Activated naive CD4-positive, alpha-beta T cell treated with anti-CD3 and anti-CD28 coated beads, Interleukin-2, amount 50 U/mL, for 24 hours (primary cell): ENCODE measurements at regions not wholly inside any gene's neighbourhood (a gene's known extent, or its start where the extent isn't known, plus 50 kb on each side); places are given as distances from the start of the nearest gene placed in this dataset.
"Not testable (repeated sequence)": the region's sequence is repeated elsewhere in the genome, so short reads cannot be mapped to it uniquely, and the experiment has no call there.

Source experiments
- H3K27ac Mint-ChIP-seq: one replicate; pipeline ENCODE4 v1.8.0; 2021; ENCODE audit warnings: mild to moderate bottlenecking, mixed read lengths
- H3K27me3 Mint-ChIP-seq: one replicate; pipeline ENCODE4 v1.8.0; 2021; ENCODE audit warnings: mixed read lengths
- H3K36me3 Mint-ChIP-seq: one replicate; pipeline ENCODE4 v1.8.0; 2021; ENCODE audit warnings: mixed read lengths
- H3K4me1 Mint-ChIP-seq: one replicate; pipeline ENCODE4 v1.8.0; 2021; ENCODE audit warnings: mixed read lengths
- H3K4me3 Mint-ChIP-seq: one replicate; pipeline ENCODE4 v1.8.0; 2021; ENCODE audit warnings: mild to moderate bottlenecking, mixed read lengths
- H3K9me3 Mint-ChIP-seq: one replicate; pipeline ENCODE4 v1.8.0; 2021; ENCODE audit warnings: mixed read lengths

DNA sequence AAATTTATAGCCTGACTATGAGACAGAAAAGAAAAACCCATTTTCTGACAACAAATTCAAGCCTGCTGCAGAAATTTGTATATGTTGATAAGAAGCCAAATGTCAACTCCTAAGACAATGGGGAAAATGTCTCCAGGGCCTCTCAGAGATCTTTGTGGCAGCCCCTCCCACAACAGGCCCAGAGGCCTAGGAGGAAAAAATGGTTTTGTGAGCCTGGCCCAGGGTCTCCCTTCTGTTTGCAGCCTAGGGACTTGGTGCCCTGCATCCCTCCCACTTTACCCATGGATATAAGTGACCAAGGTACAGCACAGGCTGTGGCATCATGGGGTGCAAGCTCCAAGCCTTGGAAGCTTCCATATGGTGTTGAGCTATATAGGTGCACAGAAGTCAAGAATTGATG, 740.2 kb downstream of the SEMA5A start:
- Mint-ChIP-seq H3K36me3 (no peaks in the 10 kb centered on the region), H3K4me3 (no peak overlapping the region), H3K27ac (no peak overlapping the region), H3K4me1 (no peaks in the 10 kb centered on the region), H3K9me3 (peaks cover 22% of the 10 kb centered on the region), H3K27me3 (no peaks in the 10 kb centered on the region)

DNA sequence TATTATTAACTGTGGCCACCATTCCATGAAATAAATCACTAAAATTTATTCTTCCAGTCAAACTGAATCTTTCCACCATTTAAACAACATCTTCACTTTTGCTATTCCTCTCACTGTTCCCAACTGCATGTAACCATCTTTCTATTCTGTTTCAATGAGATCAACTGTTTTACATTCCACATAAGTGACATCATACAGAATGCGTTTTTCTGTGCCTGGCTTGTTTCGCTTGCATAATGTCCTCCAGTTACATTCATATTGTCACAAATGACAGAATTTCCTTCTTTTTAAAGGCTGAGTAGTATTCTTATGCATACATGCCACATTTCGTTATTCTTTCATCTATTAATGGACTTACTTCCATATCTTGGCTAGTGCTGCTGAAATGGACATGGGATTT, 738.2 kb downstream of the SEMA5A start:
- H3K4me1 Mint-ChIP-seq, result no peaks in the 10 kb centered on the region
- no peak overlapping the region for H3K4me3 Mint-ChIP-seq
- no peak overlapping the region for H3K27ac Mint-ChIP-seq
- H3K27me3 Mint-ChIP-seq, result no peaks in the 10 kb centered on the region
- peaks cover 16% of the 10 kb centered on the region for H3K9me3 Mint-ChIP-seq
- no peaks in the 10 kb centered on the region for H3K36me3 Mint-ChIP-seq

- Mint-ChIP-seq H3K36me3 (no peaks in the 10 kb centered on the region), H3K4me3 (no peak overlapping the region), H3K27me3 (no peaks in the 10 kb centered on the region), H3K9me3 (peaks cover 21% of the 10 kb centered on the region), H3K4me1 (no peaks in the 10 kb centered on the region), H3K27ac (no peak overlapping the region)
Observed at GRCh38 chr5:8811581-8811980, 734.3 kb downstream of the SEMA5A start.

DNA sequence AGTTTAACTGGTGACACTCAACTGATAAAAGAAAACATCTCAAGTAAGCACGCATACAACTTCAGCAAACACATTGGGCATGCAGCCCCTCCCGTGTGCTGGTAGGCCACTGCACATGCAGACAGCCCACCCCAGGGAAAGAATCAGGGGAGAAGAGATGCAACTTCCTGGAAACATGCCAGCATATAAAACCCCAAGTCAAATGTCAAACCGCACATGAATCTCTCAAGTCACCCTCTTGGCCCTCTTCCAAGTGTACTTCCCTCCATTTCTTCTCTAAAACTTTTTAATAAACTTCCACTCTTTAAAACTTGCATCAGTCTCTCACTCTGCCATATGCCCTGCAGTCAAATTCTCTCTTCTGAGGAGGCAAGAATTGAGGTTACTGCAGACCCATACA, 732.7 kb downstream of the SEMA5A start:
- Mint-ChIP-seq H3K36me3 (no peaks in the 10 kb centered on the region), H3K4me3 (no peak overlapping the region), H3K4me1 (no peaks in the 10 kb centered on the region), H3K9me3 (peaks cover 19% of the 10 kb centered on the region), H3K27me3 (no peaks in the 10 kb centered on the region), H3K27ac (no peak overlapping the region)

DNA sequence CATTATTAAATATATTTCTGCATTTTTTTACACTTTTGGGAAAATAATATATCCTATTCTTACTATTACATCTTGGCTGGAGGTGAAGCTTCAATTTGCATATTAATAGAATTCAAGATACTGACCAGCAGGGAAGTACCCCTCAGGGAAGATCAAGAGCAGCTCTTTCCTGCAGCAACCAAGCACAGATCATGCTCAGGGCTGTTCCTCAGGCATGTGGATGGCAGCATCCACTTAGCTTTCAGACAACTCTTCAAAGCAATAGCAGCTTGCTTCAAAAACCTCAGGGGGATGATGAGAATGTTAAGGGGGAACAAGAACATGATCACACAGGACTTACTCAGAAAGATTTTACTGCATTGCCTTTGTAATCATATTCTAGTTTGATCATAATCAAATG, 731.8 kb downstream of the SEMA5A start:
- no peak overlapping the region for H3K27ac Mint-ChIP-seq
- no peak overlapping the region for H3K4me3 Mint-ChIP-seq
- H3K27me3 Mint-ChIP-seq, result no peaks in the 10 kb centered on the region
- H3K9me3 Mint-ChIP-seq, result peaks cover 19% of the 10 kb centered on the region
- no peaks in the 10 kb centered on the region for H3K36me3 Mint-ChIP-seq
- H3K4me1 Mint-ChIP-seq, result no peaks in the 10 kb centered on the region

DNA sequence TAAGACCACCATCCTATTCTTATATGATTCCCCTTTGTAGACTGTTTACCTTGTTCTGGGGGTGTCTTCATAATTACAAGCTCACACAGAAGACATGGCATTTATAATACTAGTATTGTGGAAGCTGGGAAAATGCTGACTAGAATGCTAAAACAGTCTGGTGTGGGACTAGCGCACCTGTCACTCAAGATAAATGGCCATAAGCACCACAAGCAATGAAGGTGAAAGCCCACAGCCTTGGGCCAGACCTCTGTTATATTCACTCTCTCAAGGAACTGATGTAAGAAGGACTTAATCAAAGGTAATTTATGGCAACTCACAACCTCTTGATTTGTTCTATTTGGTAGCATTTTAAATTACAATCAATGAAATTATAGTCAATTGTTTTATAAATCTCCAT, 721.5 kb downstream of the SEMA5A start:
- peaks cover 15% of the 10 kb centered on the region for H3K9me3 Mint-ChIP-seq
- no peaks in the 10 kb centered on the region for H3K27me3 Mint-ChIP-seq

GRCh38 chr5:8825139-8825757, 720.6 kb downstream of the SEMA5A start:
- no peaks in the 10 kb centered on the region for H3K36me3 Mint-ChIP-seq
- H3K27ac Mint-ChIP-seq, result no peak overlapping the region
- peaks cover 15% of the 10 kb centered on the region for H3K9me3 Mint-ChIP-seq
- H3K4me3 Mint-ChIP-seq, result no peak overlapping the region
- no peaks in the 10 kb centered on the region for H3K4me1 Mint-ChIP-seq
- H3K27me3 Mint-ChIP-seq, result no peaks in the 10 kb centered on the region

More for the DNA sequence above, 721.5 kb downstream of the SEMA5A start:
- H3K27ac Mint-ChIP-seq, result no peak overlapping the region
- no peak overlapping the region for H3K4me3 Mint-ChIP-seq
- no peaks in the 10 kb centered on the region for H3K36me3 Mint-ChIP-seq
- no peaks in the 10 kb centered on the region for H3K4me1 Mint-ChIP-seq

- Mint-ChIP-seq H3K9me3 (peaks cover 10% of the 10 kb centered on the region), H3K27me3 (no peaks in the 10 kb centered on the region), H3K27ac (no peak overlapping the region), H3K4me3 (no peak overlapping the region), H3K4me1 (no peaks in the 10 kb centered on the region), H3K36me3 (no peaks in the 10 kb centered on the region)
Observed at GRCh38 chr5:8826508-8826907, 719.4 kb downstream of the SEMA5A start.

- Mint-ChIP-seq H3K4me1 (no peaks in the 10 kb centered on the region), H3K27me3 (no peaks in the 10 kb centered on the region), H3K27ac (no peak overlapping the region), H3K4me3 (no peak overlapping the region), H3K36me3 (no peaks in the 10 kb centered on the region), H3K9me3 (peaks cover 1% of the 10 kb centered on the region)
Observed at GRCh38 chr5:8827696-8828095, 718.2 kb downstream of the SEMA5A start.

DNA sequence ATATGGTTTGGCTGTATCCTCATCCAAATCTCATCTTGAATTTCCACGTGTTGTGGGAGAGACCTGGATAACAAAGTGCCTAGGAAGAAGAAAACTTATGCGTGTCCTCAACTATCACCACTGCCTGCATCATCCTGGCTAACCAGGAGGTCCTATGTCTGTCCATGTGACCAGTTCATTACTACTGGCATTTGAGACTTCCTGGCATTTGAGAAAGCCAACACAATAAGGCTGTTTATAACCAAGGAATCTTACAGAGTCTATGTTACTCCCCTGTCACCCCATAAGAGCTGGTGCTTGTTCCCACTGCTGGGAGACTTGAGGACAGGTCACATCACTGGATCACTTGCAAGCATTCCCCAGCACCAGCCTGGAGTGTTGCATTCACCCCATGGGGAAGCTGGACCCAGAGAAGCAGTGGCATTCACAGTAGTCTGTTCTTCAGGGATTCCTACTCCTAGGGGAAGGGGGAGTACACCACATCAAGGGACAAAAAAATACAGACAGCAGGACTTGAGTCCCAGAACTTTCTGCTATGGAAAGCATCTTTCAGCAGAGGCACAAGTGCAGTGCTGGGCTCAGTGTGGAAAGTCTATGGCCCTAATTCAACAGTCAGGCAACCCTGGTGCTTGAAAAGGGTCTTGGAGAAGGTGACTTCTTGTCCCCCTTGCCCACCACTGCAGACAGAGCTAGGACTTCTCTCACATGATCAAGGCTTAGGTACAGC, 717.1 kb downstream of the SEMA5A start:
- Mint-ChIP-seq H3K27me3 (no peaks in the 10 kb centered on the region), H3K4me1 (no peaks in the 10 kb centered on the region), H3K27ac (no peak overlapping the region), H3K4me3 (no peak overlapping the region), H3K36me3 (no peaks in the 10 kb centered on the region), H3K9me3 (no peaks in the 10 kb centered on the region)

DNA sequence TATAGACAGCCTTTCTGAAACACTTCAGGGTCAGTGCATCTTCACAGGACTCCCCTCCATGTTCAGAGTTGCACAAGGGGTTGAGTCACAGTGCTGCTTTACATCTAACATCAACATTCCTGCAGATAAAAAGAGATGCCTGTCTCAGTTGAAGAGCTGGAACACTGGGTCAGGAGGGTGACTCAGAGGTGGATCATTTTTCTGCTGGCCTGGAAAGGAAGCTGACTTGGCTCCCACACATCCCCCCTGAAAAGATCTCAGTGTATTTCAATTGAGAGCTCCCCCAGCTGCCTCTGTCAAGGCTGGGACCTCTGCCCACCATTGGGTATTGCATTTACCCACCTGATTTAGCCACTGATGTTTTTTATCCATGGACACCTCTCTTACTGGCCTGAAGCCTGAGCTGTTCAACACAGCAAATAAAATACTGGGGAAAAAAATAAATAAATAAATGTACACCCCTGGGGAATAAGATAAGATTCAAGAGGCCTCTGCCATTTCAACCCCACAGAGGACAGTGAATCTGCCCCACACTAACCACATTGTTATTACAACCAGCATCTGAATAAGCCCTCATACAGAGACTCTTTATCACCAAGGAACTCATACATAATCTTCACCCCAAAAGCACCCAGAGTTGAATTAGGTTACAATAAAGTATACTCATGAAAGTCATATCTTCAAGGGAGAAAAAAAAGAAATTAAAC, 716.4 kb downstream of the SEMA5A start:
- Mint-ChIP-seq H3K4me3 (no peak overlapping the region), H3K36me3 (no peaks in the 10 kb centered on the region), H3K27me3 (no peaks in the 10 kb centered on the region), H3K4me1 (no peaks in the 10 kb centered on the region), H3K9me3 (no peaks in the 10 kb centered on the region), H3K27ac (no peak overlapping the region)

DNA sequence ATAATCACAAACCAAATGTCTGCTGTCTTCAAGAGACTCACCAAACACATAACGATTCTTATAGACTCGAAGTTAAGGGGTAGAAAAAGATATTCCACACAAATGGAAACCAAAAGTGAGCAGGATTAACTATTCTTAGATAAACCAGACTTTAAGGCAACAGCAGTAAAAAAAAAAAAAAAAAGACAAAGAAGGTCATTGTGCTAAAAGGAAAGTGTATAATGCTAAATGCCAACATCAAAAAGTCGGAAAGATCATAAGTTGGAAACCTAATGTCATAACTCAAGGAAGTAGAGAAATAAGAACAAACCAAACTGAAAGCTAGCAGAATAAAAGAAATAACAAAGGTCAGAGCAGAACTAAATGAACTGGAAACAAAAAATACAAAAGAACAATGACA, 714.6 kb downstream of the SEMA5A start:
- Mint-ChIP-seq H3K4me3 (no peak overlapping the region), H3K4me1 (no peaks in the 10 kb centered on the region), H3K9me3 (no peaks in the 10 kb centered on the region), H3K36me3 (no peaks in the 10 kb centered on the region), H3K27ac (no peak overlapping the region), H3K27me3 (no peaks in the 10 kb centered on the region)

GRCh38 chr5:8831854-8832253, 714.0 kb downstream of the SEMA5A start:
- Mint-ChIP-seq H3K4me3 (no peak overlapping the region), H3K9me3 (no peaks in the 10 kb centered on the region), H3K4me1 (no peaks in the 10 kb centered on the region), H3K27me3 (no peaks in the 10 kb centered on the region), H3K36me3 (no peaks in the 10 kb centered on the region), H3K27ac (no peak overlapping the region)

- Mint-ChIP-seq H3K4me1 (no peaks in the 10 kb centered on the region), H3K27ac (no peak overlapping the region), H3K9me3 (no peaks in the 10 kb centered on the region), H3K36me3 (no peaks in the 10 kb centered on the region), H3K27me3 (no peaks in the 10 kb centered on the region), H3K4me3 (no peak overlapping the region)
Observed at GRCh38 chr5:8839361-8840055, 706.4 kb downstream of the SEMA5A start.

DNA sequence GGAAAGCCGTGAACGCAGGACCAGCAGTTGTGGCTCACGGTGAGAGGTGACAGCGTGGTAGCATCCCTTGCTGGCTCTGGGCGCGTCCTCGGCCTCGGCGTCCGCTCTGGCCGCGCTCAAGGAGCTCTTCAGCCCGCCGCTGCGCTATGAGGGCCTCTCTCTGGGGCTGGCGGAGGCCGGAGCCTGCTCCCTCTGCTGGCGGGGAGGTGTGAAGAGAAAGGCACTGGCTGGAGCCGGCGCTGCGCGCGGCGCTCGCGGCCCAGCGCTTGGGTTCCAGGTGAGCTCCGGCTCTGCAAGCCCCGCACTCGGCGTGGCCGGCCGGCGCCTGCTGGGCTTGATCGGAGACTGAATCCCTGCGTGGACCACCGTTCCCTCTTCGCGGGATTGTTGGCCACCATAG, 705.6 kb downstream of the SEMA5A start:
- Mint-ChIP-seq H3K4me3 (no peak overlapping the region), H3K27me3 (no peaks in the 10 kb centered on the region), H3K9me3 (no peaks in the 10 kb centered on the region), H3K36me3 (no peaks in the 10 kb centered on the region), H3K27ac (no peak overlapping the region), H3K4me1 (no peaks in the 10 kb centered on the region)

DNA sequence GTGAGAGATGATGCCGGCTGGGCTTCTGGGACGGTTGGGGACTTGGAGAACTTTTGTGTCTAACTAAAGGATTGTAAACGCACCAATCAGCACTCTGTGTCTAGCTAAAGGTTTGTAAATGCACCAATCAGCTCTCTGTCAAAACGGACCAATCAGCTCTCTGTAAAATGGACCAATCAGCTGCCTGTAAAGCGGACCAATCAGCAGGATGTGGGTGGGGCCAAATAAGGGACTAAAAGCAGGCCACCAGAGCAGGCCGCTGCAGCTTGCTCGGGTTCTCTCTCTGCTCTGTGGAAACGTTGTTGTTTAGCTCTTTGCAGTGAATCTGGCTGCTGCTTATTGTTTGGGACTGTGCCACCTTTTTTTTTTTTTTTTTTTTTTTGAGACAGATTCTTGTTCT, 705.1 kb downstream of the SEMA5A start:
- not testable (repeated sequence) for H3K4me1 Mint-ChIP-seq, H3K27ac Mint-ChIP-seq, H3K36me3 Mint-ChIP-seq, H3K27me3 Mint-ChIP-seq, H3K4me3 Mint-ChIP-seq, H3K9me3 Mint-ChIP-seq
